ENCODE measurements at regions not wholly inside any gene's neighbourhood (a gene's known extent, or its start where the extent isn't known, plus 50 kb on each side); places are given as distances from the start of the nearest gene placed in this dataset.
"Not testable (repeated sequence)": the region's sequence is repeated elsewhere in the genome, so short reads cannot be mapped to it uniquely, and the experiment has no call there.

GRCh38 chr14:106335110-106335429 lies 808.7 kb downstream of the TMEM121 start:
- TF ChIP-seq CTCF (IDR thresholded peaks at IDR 0.05; ENCODE audit: low read depth, low read length, poor library complexity, severe bottlenecking); EZH2phosphoT487 (IDR thresholded peaks at IDR 0.05; ENCODE audit: borderline replicate concordance, low read length): not testable (repeated sequence)

Data from DOHH2 (cell line).